ENCODE measurements at regions not wholly inside any gene's neighbourhood (a gene's known extent, or its start where the extent isn't known, plus 50 kb on each side); places are given as distances from the start of the nearest gene placed in this dataset.

DNA sequence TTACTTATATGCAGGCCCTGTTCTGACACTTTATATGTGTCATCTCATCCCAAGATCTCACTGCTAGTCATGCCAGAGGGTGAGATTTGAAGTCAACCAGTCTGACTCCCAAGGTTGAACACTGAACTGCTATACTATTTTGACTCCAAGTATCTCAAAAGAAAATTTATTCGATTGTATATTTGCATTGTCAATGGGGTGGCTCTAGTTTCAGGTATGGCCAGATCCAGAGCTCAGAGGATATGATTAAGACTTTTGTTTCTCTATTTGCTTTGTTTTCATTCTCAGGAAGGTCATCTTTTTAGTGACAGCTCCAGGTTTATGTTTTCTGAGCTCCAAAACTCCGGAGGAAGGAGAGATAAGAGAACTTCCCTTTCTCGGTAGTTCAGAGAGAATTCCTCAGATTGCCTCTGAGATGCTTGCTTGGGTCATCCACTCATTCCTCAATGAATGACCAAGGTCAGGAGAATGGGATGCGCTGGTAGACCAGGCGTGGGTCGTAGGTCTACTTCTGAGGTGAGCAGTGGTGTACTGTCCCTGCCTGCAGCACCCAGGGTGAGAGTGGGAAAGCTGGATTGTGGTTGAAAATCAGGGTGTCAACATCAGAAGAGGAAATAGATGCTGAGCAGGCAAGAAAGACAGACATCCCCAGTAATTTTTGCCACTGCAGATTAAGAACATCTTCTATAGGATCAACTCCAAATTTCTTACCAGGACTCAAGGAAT is 99.3 kb downstream of the PFDN4 start:
- CTCF ChIA-PET: no interaction called here
- POLR2A ChIA-PET: no interaction called here
- no peak for TF ChIP-seq PRRX2 (CRISPR knock-in tag; IDR thresholded peaks at IDR 0.05)
- TF ChIP-seq, protein P1, sequence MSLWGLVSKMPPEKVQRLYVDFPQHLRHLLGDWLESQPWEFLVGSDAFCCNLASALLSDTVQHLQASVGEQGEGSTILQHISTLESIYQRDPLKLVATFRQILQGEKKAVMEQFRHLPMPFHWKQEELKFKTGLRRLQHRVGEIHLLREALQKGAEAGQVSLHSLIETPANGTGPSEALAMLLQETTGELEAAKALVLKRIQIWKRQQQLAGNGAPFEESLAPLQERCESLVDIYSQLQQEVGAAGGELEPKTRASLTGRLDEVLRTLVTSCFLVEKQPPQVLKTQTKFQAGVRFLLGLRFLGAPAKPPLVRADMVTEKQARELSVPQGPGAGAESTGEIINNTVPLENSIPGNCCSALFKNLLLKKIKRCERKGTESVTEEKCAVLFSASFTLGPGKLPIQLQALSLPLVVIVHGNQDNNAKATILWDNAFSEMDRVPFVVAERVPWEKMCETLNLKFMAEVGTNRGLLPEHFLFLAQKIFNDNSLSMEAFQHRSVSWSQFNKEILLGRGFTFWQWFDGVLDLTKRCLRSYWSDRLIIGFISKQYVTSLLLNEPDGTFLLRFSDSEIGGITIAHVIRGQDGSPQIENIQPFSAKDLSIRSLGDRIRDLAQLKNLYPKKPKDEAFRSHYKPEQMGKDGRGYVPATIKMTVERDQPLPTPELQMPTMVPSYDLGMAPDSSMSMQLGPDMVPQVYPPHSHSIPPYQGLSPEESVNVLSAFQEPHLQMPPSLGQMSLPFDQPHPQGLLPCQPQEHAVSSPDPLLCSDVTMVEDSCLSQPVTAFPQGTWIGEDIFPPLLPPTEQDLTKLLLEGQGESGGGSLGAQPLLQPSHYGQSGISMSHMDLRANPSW (CRISPR knock-in tag; conservative IDR thresholded peaks at IDR 0.05; ENCODE audit: low read depth): no peak
- TF ChIP-seq SP1 (CRISPR knock-in tag; conservative IDR thresholded peaks at IDR 0.05): no peak
- no peak for TF ChIP-seq ZNF232 (CRISPR knock-in tag; IDR thresholded peaks at IDR 0.05)
- TF ChIP-seq, protein P2, sequence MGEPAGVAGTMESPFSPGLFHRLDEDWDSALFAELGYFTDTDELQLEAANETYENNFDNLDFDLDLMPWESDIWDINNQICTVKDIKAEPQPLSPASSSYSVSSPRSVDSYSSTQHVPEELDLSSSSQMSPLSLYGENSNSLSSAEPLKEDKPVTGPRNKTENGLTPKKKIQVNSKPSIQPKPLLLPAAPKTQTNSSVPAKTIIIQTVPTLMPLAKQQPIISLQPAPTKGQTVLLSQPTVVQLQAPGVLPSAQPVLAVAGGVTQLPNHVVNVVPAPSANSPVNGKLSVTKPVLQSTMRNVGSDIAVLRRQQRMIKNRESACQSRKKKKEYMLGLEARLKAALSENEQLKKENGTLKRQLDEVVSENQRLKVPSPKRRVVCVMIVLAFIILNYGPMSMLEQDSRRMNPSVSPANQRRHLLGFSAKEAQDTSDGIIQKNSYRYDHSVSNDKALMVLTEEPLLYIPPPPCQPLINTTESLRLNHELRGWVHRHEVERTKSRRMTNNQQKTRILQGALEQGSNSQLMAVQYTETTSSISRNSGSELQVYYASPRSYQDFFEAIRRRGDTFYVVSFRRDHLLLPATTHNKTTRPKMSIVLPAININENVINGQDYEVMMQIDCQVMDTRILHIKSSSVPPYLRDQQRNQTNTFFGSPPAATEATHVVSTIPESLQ (CRISPR knock-in tag; IDR thresholded peaks at IDR 0.05): no peak
- TF ChIP-seq, protein P3, sequence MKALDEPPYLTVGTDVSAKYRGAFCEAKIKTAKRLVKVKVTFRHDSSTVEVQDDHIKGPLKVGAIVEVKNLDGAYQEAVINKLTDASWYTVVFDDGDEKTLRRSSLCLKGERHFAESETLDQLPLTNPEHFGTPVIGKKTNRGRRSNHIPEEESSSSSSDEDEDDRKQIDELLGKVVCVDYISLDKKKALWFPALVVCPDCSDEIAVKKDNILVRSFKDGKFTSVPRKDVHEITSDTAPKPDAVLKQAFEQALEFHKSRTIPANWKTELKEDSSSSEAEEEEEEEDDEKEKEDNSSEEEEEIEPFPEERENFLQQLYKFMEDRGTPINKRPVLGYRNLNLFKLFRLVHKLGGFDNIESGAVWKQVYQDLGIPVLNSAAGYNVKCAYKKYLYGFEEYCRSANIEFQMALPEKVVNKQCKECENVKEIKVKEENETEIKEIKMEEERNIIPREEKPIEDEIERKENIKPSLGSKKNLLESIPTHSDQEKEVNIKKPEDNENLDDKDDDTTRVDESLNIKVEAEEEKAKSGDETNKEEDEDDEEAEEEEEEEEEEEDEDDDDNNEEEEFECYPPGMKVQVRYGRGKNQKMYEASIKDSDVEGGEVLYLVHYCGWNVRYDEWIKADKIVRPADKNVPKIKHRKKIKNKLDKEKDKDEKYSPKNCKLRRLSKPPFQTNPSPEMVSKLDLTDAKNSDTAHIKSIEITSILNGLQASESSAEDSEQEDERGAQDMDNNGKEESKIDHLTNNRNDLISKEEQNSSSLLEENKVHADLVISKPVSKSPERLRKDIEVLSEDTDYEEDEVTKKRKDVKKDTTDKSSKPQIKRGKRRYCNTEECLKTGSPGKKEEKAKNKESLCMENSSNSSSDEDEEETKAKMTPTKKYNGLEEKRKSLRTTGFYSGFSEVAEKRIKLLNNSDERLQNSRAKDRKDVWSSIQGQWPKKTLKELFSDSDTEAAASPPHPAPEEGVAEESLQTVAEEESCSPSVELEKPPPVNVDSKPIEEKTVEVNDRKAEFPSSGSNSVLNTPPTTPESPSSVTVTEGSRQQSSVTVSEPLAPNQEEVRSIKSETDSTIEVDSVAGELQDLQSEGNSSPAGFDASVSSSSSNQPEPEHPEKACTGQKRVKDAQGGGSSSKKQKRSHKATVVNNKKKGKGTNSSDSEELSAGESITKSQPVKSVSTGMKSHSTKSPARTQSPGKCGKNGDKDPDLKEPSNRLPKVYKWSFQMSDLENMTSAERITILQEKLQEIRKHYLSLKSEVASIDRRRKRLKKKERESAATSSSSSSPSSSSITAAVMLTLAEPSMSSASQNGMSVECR (CRISPR knock-in tag; IDR thresholded peaks at IDR 0.05; ENCODE audit: borderline replicate concordance): no peak
- TF ChIP-seq, protein P4, sequence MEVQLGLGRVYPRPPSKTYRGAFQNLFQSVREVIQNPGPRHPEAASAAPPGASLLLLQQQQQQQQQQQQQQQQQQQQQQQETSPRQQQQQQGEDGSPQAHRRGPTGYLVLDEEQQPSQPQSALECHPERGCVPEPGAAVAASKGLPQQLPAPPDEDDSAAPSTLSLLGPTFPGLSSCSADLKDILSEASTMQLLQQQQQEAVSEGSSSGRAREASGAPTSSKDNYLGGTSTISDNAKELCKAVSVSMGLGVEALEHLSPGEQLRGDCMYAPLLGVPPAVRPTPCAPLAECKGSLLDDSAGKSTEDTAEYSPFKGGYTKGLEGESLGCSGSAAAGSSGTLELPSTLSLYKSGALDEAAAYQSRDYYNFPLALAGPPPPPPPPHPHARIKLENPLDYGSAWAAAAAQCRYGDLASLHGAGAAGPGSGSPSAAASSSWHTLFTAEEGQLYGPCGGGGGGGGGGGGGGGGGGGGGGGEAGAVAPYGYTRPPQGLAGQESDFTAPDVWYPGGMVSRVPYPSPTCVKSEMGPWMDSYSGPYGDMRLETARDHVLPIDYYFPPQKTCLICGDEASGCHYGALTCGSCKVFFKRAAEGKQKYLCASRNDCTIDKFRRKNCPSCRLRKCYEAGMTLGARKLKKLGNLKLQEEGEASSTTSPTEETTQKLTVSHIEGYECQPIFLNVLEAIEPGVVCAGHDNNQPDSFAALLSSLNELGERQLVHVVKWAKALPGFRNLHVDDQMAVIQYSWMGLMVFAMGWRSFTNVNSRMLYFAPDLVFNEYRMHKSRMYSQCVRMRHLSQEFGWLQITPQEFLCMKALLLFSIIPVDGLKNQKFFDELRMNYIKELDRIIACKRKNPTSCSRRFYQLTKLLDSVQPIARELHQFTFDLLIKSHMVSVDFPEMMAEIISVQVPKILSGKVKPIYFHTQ (CRISPR knock-in tag; IDR thresholded peaks at IDR 0.05): no peak
- no peak for TF ChIP-seq NFYB (CRISPR knock-in tag; conservative IDR thresholded peaks at IDR 0.05; ENCODE audit: low read depth)
- TF ChIP-seq SMAD3 (CRISPR knock-in tag; IDR thresholded peaks at IDR 0.05; ENCODE audit: borderline replicate concordance): no peak
- no peak for TF ChIP-seq ZNF263 (CRISPR knock-in tag; IDR thresholded peaks at IDR 0.05; ENCODE audit: low read depth)
- TF ChIP-seq NR3C1 (CRISPR knock-in tag; conservative IDR thresholded peaks at IDR 0.05; ENCODE audit: low read depth): no peak
- TF ChIP-seq, protein P5, sequence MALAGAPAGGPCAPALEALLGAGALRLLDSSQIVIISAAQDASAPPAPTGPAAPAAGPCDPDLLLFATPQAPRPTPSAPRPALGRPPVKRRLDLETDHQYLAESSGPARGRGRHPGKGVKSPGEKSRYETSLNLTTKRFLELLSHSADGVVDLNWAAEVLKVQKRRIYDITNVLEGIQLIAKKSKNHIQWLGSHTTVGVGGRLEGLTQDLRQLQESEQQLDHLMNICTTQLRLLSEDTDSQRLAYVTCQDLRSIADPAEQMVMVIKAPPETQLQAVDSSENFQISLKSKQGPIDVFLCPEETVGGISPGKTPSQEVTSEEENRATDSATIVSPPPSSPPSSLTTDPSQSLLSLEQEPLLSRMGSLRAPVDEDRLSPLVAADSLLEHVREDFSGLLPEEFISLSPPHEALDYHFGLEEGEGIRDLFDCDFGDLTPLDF (CRISPR knock-in tag; IDR thresholded peaks at IDR 0.05): no peak
- TF ChIP-seq FOXJ3 (CRISPR knock-in tag; IDR thresholded peaks at IDR 0.05; ENCODE audit: borderline replicate concordance): no peak
- TF ChIP-seq SOX15 (CRISPR knock-in tag; IDR thresholded peaks at IDR 0.05): no peak
- no peak for TF ChIP-seq GRHL2 (CRISPR knock-in tag; IDR thresholded peaks at IDR 0.05; ENCODE audit: insufficient replicate concordance, severe bottlenecking)
- Mint-ChIP-seq H3K27ac (no peak overlapping the region), H3K4me1 (peaks cover 3% of the 10 kb centered on the region; the same call in 1 of the 2 replicates), H3K27me3 (ENCODE audit: low read depth) (no peaks in the 10 kb centered on the region), H3K4me3 (no peak overlapping the region), H3K36me3 (no peaks in the 10 kb centered on the region), H3K9me3 (peaks cover 3% of the 10 kb centered on the region; the same call in 1 of the 2 replicates)
- DNase-seq (ENCODE audit: low spot score): no peak
- ATAC-seq: no peak
